Endothelial cell of umbilical vein (primary cell): ENCODE measurements at regions not wholly inside any gene's neighbourhood (a gene's known extent, or its start where the extent isn't known, plus 50 kb on each side); places are given as distances from the start of the nearest gene placed in this dataset.

Source experiments
- CTCF ChIP-seq, 2 donors: IDR thresholded peaks; 1 replicate in 1 of 2; 2 replicates in 1 of 2; pipeline ENCODE4 v1.5.1; 2011; ENCODE audit warnings: low read length in 2 of 2, mild to moderate bottlenecking in 2 of 2, moderate library complexity in 2 of 2, control low read depth in 1 of 2, inconsistent platforms in 1 of 2, low read depth in 1 of 2; ENCODE audit not compliant: insufficient read depth in 1 of 2; ENCODE audit errors: extremely low read depth in 1 of 2
- EZH2 ChIP-seq: IDR thresholded peaks from 2 replicates; pipeline ENCODE4 v1.6.1; 2012; ENCODE audit warnings: borderline replicate concordance, low read depth, mild to moderate bottlenecking, moderate library complexity, low read length, inconsistent platforms; ENCODE audit not compliant: severe bottlenecking
- FOS ChIP-seq: IDR thresholded peaks from 2 replicates; pipeline ENCODE4 v1.6.1; 2011; ENCODE audit warnings: mild to moderate bottlenecking, low read length, moderate library complexity, borderline replicate concordance; ENCODE audit not compliant: insufficient read depth
- GATA2 ChIP-seq: IDR thresholded peaks from 2 replicates; pipeline ENCODE4 v1.7.0; 2011; ENCODE audit warnings: low read depth, mild to moderate bottlenecking, moderate library complexity, mixed read lengths, low read length; ENCODE audit not compliant: insufficient read length, insufficient read depth
- JUN ChIP-seq: IDR thresholded peaks from 2 replicates; pipeline ENCODE4 v1.6.1; 2011; ENCODE audit warnings: borderline replicate concordance, low read depth; ENCODE audit not compliant: insufficient read length, insufficient read depth
- MAX ChIP-seq: IDR thresholded peaks from 2 replicates; pipeline ENCODE4 v1.6.1; 2011; ENCODE audit not compliant: insufficient read depth, insufficient read length
- MYC ChIP-seq: IDR thresholded peaks from one replicate; pipeline ENCODE4 v1.6.1; 2011; ENCODE audit warnings: mild to moderate bottlenecking, low read depth, low read length
- POLR2A ChIP-seq: IDR thresholded peaks from 2 replicates; pipeline ENCODE4 v1.6.1; 2012; ENCODE audit warnings: low read depth, mild to moderate bottlenecking, control low read depth, low read length
- POLR2AphosphoS5 ChIP-seq: IDR thresholded peaks from 2 replicates; pipeline ENCODE4 v1.6.1; 2012; ENCODE audit warnings: low read depth, mild to moderate bottlenecking, control low read depth, low read length, moderate library complexity; ENCODE audit not compliant: insufficient read depth

GRCh38 chr3:181384970-181385369 is 326.8 kb upstream of the SOX2 start:
- TF ChIP-seq POLR2A (no peak), CTCF (IDR thresholded peaks at IDR 0.05; ENCODE audit: extremely low read depth in 1 of 2, insufficient read depth in 1 of 2, low read depth in 1 of 2, low read length in 2 of 2) (no peak), MYC (no peak), POLR2AphosphoS5 (no peak), EZH2 (no peak), JUN (no peak), GATA2 (no peak), FOS (no peak), MAX (no peak)
